ENCODE measurements at regions not wholly inside any gene's neighbourhood (a gene's known extent, or its start where the extent isn't known, plus 50 kb on each side); places are given as distances from the start of the nearest gene placed in this dataset.
"Not testable (repeated sequence)": the region's sequence is repeated elsewhere in the genome, so short reads cannot be mapped to it uniquely, and the experiment has no call there.

- no peak for DNase-seq
These were observed 51.8 kb downstream of the ASCL4 start for GRCh38 chr12:107826276-107826675.

GRCh38 chr12:107829271-107829670 is 54.8 kb downstream of the ASCL4 start:
- DNase-seq, result no peak

- DNase-seq, result no peak
These were observed 57.9 kb downstream of the ASCL4 start for GRCh38 chr12:107832441-107832840.

GRCh38 chr12:107840186-107840585 is 65.7 kb downstream of the ASCL4 start:
- DNase-seq, result no peak

- no peak for DNase-seq
These were observed 69.1 kb downstream of the ASCL4 start for GRCh38 chr12:107843351-107844311.

- no peak for DNase-seq
These were observed 69.9 kb downstream of the ASCL4 start for GRCh38 chr12:107844312-107844921.

GRCh38 chr12:107845226-107845979 is 70.9 kb downstream of the ASCL4 start:
- no peak for DNase-seq

GRCh38 chr12:107845980-107846659 is 71.6 kb downstream of the ASCL4 start:
- no peak for DNase-seq

- DNase-seq, result no peak
These were observed 72.9 kb downstream of the ASCL4 start for GRCh38 chr12:107847430-107847829.

GRCh38 chr12:107847830-107848229 is 73.3 kb downstream of the ASCL4 start:
- DNase-seq, result no peak

GRCh38 chr12:107853479-107853878 is 79.0 kb downstream of the ASCL4 start:
- DNase-seq, result no peak

GRCh38 chr12:107855471-107855870 is 81.0 kb downstream of the ASCL4 start:
- no peak for DNase-seq

- DNase-seq, result no peak
These were observed 81.6 kb downstream of the ASCL4 start for GRCh38 chr12:107856096-107856495.

- DNase-seq, result no peak
These were observed 82.7 kb downstream of the ASCL4 start for GRCh38 chr12:107857191-107857590.

GRCh38 chr12:107859367-107859766 is 84.9 kb downstream of the ASCL4 start:
- DNase-seq, result no peak

- DNase-seq, result no peak
These were observed 89.7 kb downstream of the ASCL4 start for GRCh38 chr12:107864235-107864634.

- DNase-seq, result not testable (repeated sequence)
These were observed 90.2 kb downstream of the ASCL4 start for GRCh38 chr12:107864727-107865126.

- DNase-seq, result no peak
These were observed 98.7 kb downstream of the ASCL4 start for GRCh38 chr12:107873223-107873622.

GRCh38 chr12:107875786-107876185 is 101.3 kb downstream of the ASCL4 start:
- no peak for DNase-seq

- peak; percentile 39 for DNase-seq
These were observed 110.5 kb downstream of the ASCL4 start for GRCh38 chr12:107884769-107885694.

GRCh38 chr12:107888789-107889188 is 114.3 kb downstream of the ASCL4 start:
- DNase-seq, result no peak

GRCh38 chr12:107891967-107892366 is 117.5 kb downstream of the ASCL4 start:
- DNase-seq, result no peak
